Mesendoderm (in vitro differentiated cells): ENCODE measurements at regions not wholly inside any gene's neighbourhood (a gene's known extent, or its start where the extent isn't known, plus 50 kb on each side); places are given as distances from the start of the nearest gene placed in this dataset.
A peak's percentile ranks its signal among the peaks of the same experiment; 100 is the strongest.

Experiments used
- DNase-seq: peaks from one replicate; pipeline ENCODE4 v3.0.0; 2013
- H2AK5ac ChIP-seq: 2 replicates; pipeline ENCODE4 v1.6.1; 2013; ENCODE audit warnings: low read length, inconsistent platforms
- H2BK120ac ChIP-seq: 2 replicates; pipeline ENCODE4 v1.6.1; 2013; ENCODE audit warnings: low read depth, mild to moderate bottlenecking, low read length, moderate library complexity, mixed read lengths
- H2BK15ac ChIP-seq: replicated peaks from 2 replicates; pipeline ENCODE4 v1.6.1; 2013; ENCODE audit warnings: low read depth, mild to moderate bottlenecking, moderate library complexity
- H2BK5ac ChIP-seq: 2 replicates; pipeline ENCODE4 v1.6.1; 2013; ENCODE audit warnings: low read length, inconsistent platforms
- H3K18ac ChIP-seq: 2 replicates; pipeline ENCODE4 v1.6.1; 2013; ENCODE audit warnings: mild to moderate bottlenecking, low read length, mixed read lengths
- H3K23ac ChIP-seq: one replicate; pipeline ENCODE4 v1.6.1; 2013; ENCODE audit warnings: low read length
- H3K27ac ChIP-seq: 2 replicates; pipeline ENCODE4 v1.5.1; 2013; ENCODE audit warnings: low read depth, mild to moderate bottlenecking, inconsistent platforms, low read length, moderate library complexity
- H3K27me3 ChIP-seq: 2 replicates; pipeline ENCODE4 v1.6.1; 2013; ENCODE audit warnings: low read length, control low read depth, mild to moderate bottlenecking, inconsistent platforms; ENCODE audit not compliant: insufficient read depth, poor library complexity
- H3K36me3 ChIP-seq: 2 replicates; pipeline ENCODE4 v1.6.1; 2013; ENCODE audit warnings: low read length, inconsistent platforms; ENCODE audit not compliant: control insufficient read depth, insufficient read depth
- H3K4ac ChIP-seq: one replicate; pipeline ENCODE4 v1.6.1; 2013; ENCODE audit warnings: low read depth, mild to moderate bottlenecking, low read length, moderate library complexity
- H3K4me1 ChIP-seq: 2 replicates; pipeline ENCODE4 v1.6.1; 2013; ENCODE audit warnings: low read depth, low read length, inconsistent platforms; ENCODE audit not compliant: control insufficient read depth
- H3K4me2 ChIP-seq: 2 replicates; pipeline ENCODE4 v1.6.1; 2013; ENCODE audit warnings: low read length
- H3K4me3 ChIP-seq: 2 replicates; pipeline ENCODE4 v1.5.1; 2013; ENCODE audit warnings: mild to moderate bottlenecking, low read length
- H3K56ac ChIP-seq: one replicate; pipeline ENCODE4 v1.6.1; 2013; ENCODE audit warnings: low read length
- H3K79me1 ChIP-seq: 2 replicates; pipeline ENCODE4 v1.6.1; 2013; ENCODE audit warnings: low read length, inconsistent platforms
- H3K79me2 ChIP-seq: 2 replicates; pipeline ENCODE4 v1.6.1; 2013; ENCODE audit warnings: mild to moderate bottlenecking, low read length; ENCODE audit not compliant: control insufficient read depth, insufficient read depth
- H3K9ac ChIP-seq: 2 replicates; pipeline ENCODE4 v1.6.1; 2013; ENCODE audit warnings: low read length, inconsistent platforms
- H4K5ac ChIP-seq: one replicate; pipeline ENCODE4 v1.6.1; 2013; ENCODE audit warnings: low read length
- H4K8ac ChIP-seq: one replicate; pipeline ENCODE4 v1.6.1; 2013; ENCODE audit warnings: low read depth, mild to moderate bottlenecking, control low read depth, low read length, moderate library complexity
- WGBS: extraction: QIAGEN DNeasy Blood & Tissue Kit; methylation state at CpG from one replicate; pipeline ENCODE4 v1.1.7; 2013; ENCODE audit warnings: low lambda C conversion rate, missing lambda C conversion rate; ENCODE audit not compliant: insufficient coverage; ENCODE audit errors: extremely low coverage; 5-methylcytosine and 5-hydroxymethylcytosine counted together

DNA sequence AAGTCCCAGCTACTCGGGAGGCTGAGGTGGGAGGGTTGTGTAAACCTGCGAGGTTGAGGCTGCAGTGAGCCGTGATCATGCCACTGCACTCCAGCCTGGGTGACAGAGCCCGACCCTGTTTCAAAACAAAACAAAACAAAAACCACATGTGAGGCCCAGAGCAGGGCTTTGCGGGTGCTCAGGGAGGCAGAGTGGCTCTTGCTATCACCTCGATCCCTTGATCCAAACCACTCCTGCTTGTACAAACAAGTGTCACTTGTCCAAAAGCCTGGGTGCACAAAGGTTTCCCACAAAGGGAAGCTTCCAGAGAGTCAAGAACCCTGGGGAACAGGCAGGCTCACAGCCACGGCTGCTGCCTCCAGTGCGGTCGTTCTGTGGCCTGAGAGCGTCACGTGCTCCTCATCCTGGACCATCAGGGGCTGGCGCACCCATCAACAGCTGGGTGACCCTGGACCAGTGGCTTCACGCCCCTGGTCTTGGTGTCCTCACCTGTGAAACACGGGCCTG lies 162.7 kb downstream of the C9orf50 start:
- no CpG with 5 or more reads among the region's 14 CpGs for WGBS
- Histone ChIP-seq H3K36me3 (no peaks in the 10 kb centered on the region), H3K9ac (no peak overlapping the region), H4K8ac (no peak overlapping the region), H2BK5ac (no peak overlapping the region), H3K27ac (no peak overlapping the region), H2BK120ac (no peak overlapping the region), H3K4me1 (peaks cover 9% of the 10 kb centered on the region), H2AK5ac (peak overlapping the region; percentile 82), H3K4ac (no peak overlapping the region), H3K56ac (peak overlapping the region; percentile 88), H3K4me3 (no peak overlapping the region), H3K23ac (no peak overlapping the region), H3K18ac (peak overlapping the region; percentile 82), H3K4me2 (no peak overlapping the region), H3K79me1 (no peaks in the 10 kb centered on the region), H2BK15ac (no peak overlapping the region), H4K5ac (no peak overlapping the region), H3K27me3 (no peaks in the 10 kb centered on the region), H3K79me2 (no peaks in the 10 kb centered on the region)
- no peak for DNase-seq

DNA sequence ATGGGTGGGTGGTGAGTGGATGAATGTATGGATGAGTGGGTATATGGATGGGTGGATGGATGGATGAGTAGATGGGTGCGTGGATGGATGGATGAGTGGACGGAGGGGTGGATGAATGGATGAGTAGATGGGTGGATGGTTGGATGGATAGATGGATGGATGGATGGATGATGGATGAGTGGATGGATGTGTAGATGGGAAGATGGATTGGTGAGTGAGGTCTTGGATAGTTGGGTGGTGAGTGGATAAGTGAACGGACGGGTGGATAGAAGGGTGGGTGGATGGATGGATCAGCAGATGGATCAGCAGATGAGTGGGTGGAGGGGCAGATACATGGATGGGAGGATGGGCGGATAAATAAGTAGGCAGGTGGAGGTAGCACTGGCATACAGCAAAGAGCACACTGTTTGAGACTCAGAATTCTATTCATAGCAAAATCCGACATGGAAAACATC lies 163.5 kb downstream of the C9orf50 start:
- Histone ChIP-seq H3K4me1 (peaks cover 9% of the 10 kb centered on the region), H2BK15ac (no peak overlapping the region), H3K23ac (no peak overlapping the region), H3K27me3 (no peaks in the 10 kb centered on the region), H3K4me2 (no peak overlapping the region), H3K4me3 (no peak overlapping the region), H3K79me2 (no peaks in the 10 kb centered on the region), H3K4ac (no peak overlapping the region), H3K27ac (no peak overlapping the region), H3K56ac (no peak overlapping the region), H3K18ac (no peak overlapping the region), H2BK5ac (no peak overlapping the region), H3K79me1 (no peaks in the 10 kb centered on the region), H2AK5ac (no peak overlapping the region), H3K9ac (no peak overlapping the region), H2BK120ac (no peak overlapping the region), H3K36me3 (no peaks in the 10 kb centered on the region), H4K8ac (no peak overlapping the region), H4K5ac (no peak overlapping the region)
- DNase-seq = no peak
- WGBS = 100% methylated on average over 2 of the region's 6 CpGs

DNA sequence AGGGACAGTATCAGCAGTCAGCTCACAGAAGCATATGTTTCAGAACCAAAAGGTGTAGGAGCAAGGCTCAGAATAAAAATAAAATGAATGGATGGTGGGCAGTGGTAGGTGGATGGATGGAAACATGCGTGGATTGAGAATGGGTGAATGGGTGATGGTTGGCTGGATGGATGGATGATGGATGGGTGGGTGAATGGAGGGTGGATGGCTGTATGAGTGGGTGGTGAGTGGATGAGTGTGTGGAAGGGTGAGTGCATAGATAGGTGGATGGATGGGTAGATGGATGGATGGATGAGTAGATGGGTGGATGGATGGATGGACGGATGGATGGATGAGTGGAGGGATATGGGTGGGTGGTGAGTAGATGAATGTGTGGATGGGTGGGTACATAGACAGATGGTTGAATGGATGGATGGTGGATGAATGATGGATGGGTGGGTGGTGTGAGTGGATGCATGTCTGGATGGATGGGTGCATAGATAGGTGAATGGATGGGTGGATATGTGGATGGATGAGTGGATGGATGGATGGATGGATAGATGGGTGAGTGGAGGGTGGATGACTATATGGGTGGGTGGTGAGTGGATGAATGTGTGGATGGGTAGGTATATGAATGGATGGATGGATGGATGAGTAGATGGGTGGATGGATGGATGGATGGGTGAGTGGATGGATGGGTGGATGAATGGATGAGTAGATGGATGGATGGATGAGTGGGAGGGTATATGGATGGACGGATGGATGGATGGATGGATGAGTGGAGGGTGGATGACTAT lies 164.2 kb downstream of the C9orf50 start:
- Histone ChIP-seq H4K5ac (no peak overlapping the region), H3K27me3 (no peaks in the 10 kb centered on the region), H2BK120ac (no peak overlapping the region), H3K18ac (no peak overlapping the region), H3K79me2 (no peaks in the 10 kb centered on the region), H3K56ac (no peak overlapping the region), H3K4me1 (peaks cover 9% of the 10 kb centered on the region), H3K23ac (no peak overlapping the region), H2AK5ac (no peak overlapping the region), H3K4me3 (no peak overlapping the region), H4K8ac (no peak overlapping the region), H2BK15ac (no peak overlapping the region), H3K36me3 (no peaks in the 10 kb centered on the region), H3K4me2 (no peak overlapping the region), H3K79me1 (no peaks in the 10 kb centered on the region), H2BK5ac (no peak overlapping the region), H3K27ac (no peak overlapping the region), H3K4ac (no peak overlapping the region), H3K9ac (no peak overlapping the region)
- no peak for DNase-seq
- 100% methylated on average over 3 of the region's 3 CpGs for WGBS

DNA sequence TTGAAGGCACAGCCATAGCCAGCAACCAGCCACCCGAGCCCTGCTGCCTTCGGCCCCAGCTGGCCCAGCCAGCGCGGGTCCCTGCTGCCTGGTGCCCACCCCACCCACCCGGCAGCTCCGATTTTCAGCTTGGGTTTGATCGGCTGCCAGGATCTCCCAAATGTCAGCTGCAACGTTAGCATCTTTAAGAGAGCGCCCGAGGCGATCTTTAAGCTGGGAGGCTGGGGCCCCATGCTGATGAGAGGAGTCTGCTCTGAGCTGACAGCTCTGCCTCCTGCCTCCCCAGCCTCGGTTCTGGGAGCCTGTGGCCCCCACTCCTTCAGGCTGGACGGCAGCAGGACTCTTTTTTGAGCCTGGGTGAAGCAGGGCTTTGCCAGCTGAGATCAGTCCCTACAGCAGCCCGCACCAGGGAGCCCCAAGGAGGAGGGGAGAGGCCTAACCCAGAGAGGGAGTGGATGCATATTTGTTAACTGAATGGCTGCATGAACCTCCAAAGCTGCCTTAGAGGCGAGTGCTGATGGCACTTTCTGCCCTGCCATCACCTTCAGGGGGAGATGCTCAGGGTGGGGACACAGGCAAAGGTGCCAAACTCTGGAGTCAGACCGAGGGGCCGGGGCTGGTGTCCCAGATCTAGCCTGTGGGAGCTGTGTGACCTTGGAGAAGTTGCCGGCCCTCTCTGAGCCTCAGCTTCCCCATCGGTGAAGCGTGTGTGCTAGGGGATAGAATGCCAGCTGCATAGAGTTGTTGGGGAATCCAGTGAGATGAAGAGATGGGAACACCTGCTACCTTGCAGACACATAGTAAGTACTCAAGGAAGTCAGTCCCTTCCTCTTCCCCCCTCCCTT lies 165.5 kb downstream of the C9orf50 start:
- Histone ChIP-seq H3K4me3 (no peak overlapping the region), H2BK15ac (no peak overlapping the region), H4K5ac (no peak overlapping the region), H3K56ac (no peak overlapping the region), H3K9ac (no peak overlapping the region), H3K23ac (no peak overlapping the region), H3K4me1 (peaks cover 6% of the 10 kb centered on the region), H3K79me1 (no peaks in the 10 kb centered on the region), H3K4me2 (no peak overlapping the region), H2BK120ac (no peak overlapping the region), H3K79me2 (no peaks in the 10 kb centered on the region), H3K36me3 (no peaks in the 10 kb centered on the region), H2AK5ac (no peak overlapping the region), H3K27ac (no peak overlapping the region), H4K8ac (no peak overlapping the region), H3K27me3 (no peaks in the 10 kb centered on the region), H2BK5ac (no peak overlapping the region), H3K18ac (no peak overlapping the region), H3K4ac (no peak overlapping the region)
- no peak for DNase-seq
- no CpG with 5 or more reads among the region's 20 CpGs for WGBS

DNA sequence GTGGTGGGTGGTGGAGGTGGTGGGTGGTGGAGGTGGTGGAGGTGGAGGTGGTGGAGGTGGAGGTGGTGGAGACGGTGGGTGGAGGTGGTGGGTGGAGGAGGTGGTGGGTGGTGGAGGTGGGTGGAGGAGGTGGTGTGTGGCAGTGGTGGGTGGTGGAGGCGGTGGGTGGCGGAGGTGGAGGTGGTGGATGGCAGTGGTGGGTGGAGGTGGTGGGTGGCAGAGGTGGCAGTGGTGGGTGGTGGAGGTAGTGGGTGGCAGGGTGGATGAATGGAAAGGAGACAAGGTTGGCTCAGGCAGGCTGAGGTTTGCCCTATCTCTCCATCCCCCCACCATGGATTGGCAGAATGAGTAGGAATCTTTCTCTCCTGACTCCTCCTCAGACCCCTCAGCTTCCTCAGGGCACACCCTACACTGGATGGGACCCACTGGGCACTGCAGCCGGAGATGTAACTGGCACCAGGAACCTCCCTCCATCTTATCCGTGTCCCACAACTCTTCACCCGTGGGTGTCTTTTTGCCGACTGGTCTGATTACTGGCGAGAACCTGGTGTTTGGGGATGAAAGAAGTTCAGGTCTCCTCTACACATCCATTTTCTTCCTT lies 166.3 kb downstream of the C9orf50 start:
- Histone ChIP-seq H3K79me2 (no peaks in the 10 kb centered on the region), H3K27me3 (no peaks in the 10 kb centered on the region), H3K23ac (no peak overlapping the region), H3K9ac (no peak overlapping the region), H3K4ac (no peak overlapping the region), H3K56ac (no peak overlapping the region), H2BK120ac (no peak overlapping the region), H3K18ac (no peak overlapping the region), H4K5ac (no peak overlapping the region), H3K4me2 (no peak overlapping the region), H4K8ac (no peak overlapping the region), H3K79me1 (no peaks in the 10 kb centered on the region), H3K4me1 (peaks cover 5% of the 10 kb centered on the region), H2AK5ac (no peak overlapping the region), H3K36me3 (no peaks in the 10 kb centered on the region), H3K4me3 (no peak overlapping the region), H2BK15ac (no peak overlapping the region), H3K27ac (no peak overlapping the region), H2BK5ac (no peak overlapping the region)
- DNase-seq = no peak
- no CpG with 5 or more reads among the region's 8 CpGs for WGBS
